Activated naive CD4-positive, alpha-beta T cell treated with anti-CD3 and anti-CD28 coated beads for 36 hours (primary cell): ENCODE measurements at regions not wholly inside any gene's neighbourhood (a gene's known extent, or its start where the extent isn't known, plus 50 kb on each side); places are given as distances from the start of the nearest gene placed in this dataset.
"Not testable (repeated sequence)": the region's sequence is repeated elsewhere in the genome, so short reads cannot be mapped to it uniquely, and the experiment has no call there.

Experiments used
- CTCF ChIA-PET: fragments of 350-600 bp; sonication (Branson Sonifier 250); formaldehyde crosslinking; loops from one replicate; lab custom pipeline; 2021; ENCODE audit warnings: antibody characterized with exemption; lab: Charles Lee
- DNase-seq: peaks from one replicate; pipeline ENCODE4 v3.0.0-alpha.2; 2020
- H3K27ac Mint-ChIP-seq: one replicate; pipeline ENCODE4 v1.8.0; 2021; ENCODE audit warnings: mild to moderate bottlenecking, mixed read lengths
- H3K27me3 Mint-ChIP-seq: one replicate; pipeline ENCODE4 v1.8.0; 2021; ENCODE audit warnings: low read depth, mixed read lengths
- H3K36me3 Mint-ChIP-seq: one replicate; pipeline ENCODE4 v1.8.0; 2021; ENCODE audit warnings: low read depth, mixed read lengths
- H3K4me1 Mint-ChIP-seq: one replicate; pipeline ENCODE4 v1.8.0; 2021; ENCODE audit warnings: low read depth, mixed read lengths
- H3K4me3 Mint-ChIP-seq: one replicate; pipeline ENCODE4 v1.8.0; 2021; ENCODE audit warnings: mild to moderate bottlenecking, moderate library complexity, mixed read lengths
- H3K9me3 Mint-ChIP-seq: one replicate; pipeline ENCODE4 v1.8.0; 2021; ENCODE audit warnings: mixed read lengths
- intact Hi-C: fragments of 100-400 bp; cut with micrococcal nuclease; formaldehyde crosslinking; loops from one replicate; pipeline ENCODE4 v1.15.1; 2023

- H3K4me3 Mint-ChIP-seq, H3K27me3 Mint-ChIP-seq, H3K27ac Mint-ChIP-seq, DNase-seq, CTCF ChIA-PET, H3K36me3 Mint-ChIP-seq, H3K4me1 Mint-ChIP-seq, intact Hi-C loops, H3K9me3 Mint-ChIP-seq: not testable (repeated sequence)
Observed at GRCh38 chr12:131298526-131299369, 345.0 kb downstream of the ADGRD1 start.

GRCh38 chr12:131299370-131299701 lies 345.6 kb downstream of the ADGRD1 start:
- H3K9me3 Mint-ChIP-seq, DNase-seq, H3K4me1 Mint-ChIP-seq, H3K36me3 Mint-ChIP-seq, H3K27ac Mint-ChIP-seq, CTCF ChIA-PET, intact Hi-C loops, H3K4me3 Mint-ChIP-seq, H3K27me3 Mint-ChIP-seq: not testable (repeated sequence)

- H3K27me3 Mint-ChIP-seq, H3K27ac Mint-ChIP-seq, CTCF ChIA-PET, H3K4me1 Mint-ChIP-seq, intact Hi-C loops, H3K4me3 Mint-ChIP-seq, H3K9me3 Mint-ChIP-seq, H3K36me3 Mint-ChIP-seq, DNase-seq: not testable (repeated sequence)
Observed at GRCh38 chr12:131303576-131303975, 349.9 kb downstream of the ADGRD1 start.

DNA sequence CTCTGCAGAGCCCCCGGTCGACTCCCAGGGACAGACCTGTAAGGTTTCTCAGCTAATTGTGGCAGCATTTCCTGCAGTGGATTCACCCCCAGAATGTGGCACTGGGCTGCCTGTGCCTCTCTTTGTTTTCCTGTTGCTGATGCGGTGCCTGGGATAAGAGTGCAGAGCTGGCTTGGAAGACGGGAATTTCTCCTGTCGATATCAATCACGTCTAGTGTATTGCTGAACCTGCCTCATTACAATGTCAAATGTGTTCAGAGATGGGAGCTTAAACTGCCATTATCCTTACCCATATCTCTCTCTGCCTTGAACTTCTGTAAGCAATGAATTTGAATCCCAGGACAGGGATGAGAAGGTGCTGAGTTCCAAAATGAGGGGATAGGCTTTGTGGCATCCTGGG lies 350.9 kb downstream of the ADGRD1 start:
- H3K4me1 Mint-ChIP-seq, H3K27me3 Mint-ChIP-seq, intact Hi-C loops, H3K36me3 Mint-ChIP-seq, H3K4me3 Mint-ChIP-seq, H3K27ac Mint-ChIP-seq, H3K9me3 Mint-ChIP-seq, DNase-seq, CTCF ChIA-PET: not testable (repeated sequence)

- intact Hi-C loops, result loop anchor here (5.0 kb wide), 1 partner anchor 333 kb away; no protein-coding TSS in a partner anchor
- CTCF ChIA-PET, result no interaction called here
Observed at GRCh38 chr12:131309700-131310099, 356.0 kb downstream of the ADGRD1 start.

DNA sequence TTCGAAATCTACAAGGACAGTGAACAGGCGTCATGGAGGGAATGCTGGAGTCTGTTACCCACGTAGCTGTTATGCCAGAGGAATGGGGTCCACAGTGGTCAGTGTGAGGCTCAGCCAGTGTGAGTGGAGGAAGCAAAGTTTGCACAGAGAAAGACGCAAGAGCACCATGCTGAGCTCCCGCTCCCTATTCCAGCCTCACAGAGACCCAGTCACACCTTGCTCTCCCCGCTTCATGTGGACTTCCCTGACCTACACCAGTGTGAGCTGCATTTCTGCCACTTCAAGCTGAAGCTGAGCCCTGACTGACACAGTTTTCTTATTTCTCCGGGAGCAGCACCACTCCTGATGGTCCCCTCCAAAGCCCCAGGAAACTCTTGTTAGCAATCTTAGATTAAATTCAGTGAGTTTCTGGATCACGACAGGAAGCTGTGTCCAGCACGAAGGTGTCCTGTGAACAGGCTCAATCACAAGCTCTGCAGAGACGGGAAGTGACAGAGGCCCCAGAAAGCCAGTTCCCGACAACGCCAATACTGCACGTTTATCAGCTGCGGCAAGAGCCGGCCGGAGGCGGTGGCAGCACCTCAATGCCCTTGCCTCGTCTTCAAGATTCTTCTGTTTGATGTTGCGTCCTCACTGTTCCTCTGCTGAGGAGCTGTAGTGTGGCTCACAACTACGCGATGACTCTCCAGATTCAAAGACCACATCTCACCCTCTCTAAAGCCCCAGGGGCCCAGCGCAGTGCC lies 356.7 kb downstream of the ADGRD1 start:
- H3K4me1 Mint-ChIP-seq, H3K9me3 Mint-ChIP-seq, H3K27ac Mint-ChIP-seq, DNase-seq, CTCF ChIA-PET, H3K36me3 Mint-ChIP-seq, H3K4me3 Mint-ChIP-seq: not testable (repeated sequence)
- intact Hi-C loops, result loop anchor here (5.0 kb wide), 1 partner anchor 332 kb away; no protein-coding TSS in a partner anchor
- H3K27me3 Mint-ChIP-seq, result peaks cover 13% of the 10 kb centered on the region

More at GRCh38 chr12:131309700-131310099, 356.0 kb downstream of the ADGRD1 start:
- DNase-seq, result no peak
- Mint-ChIP-seq H3K36me3 (no peaks in the 10 kb centered on the region), H3K4me3 (no peak overlapping the region), H3K27ac (no peak overlapping the region), H3K27me3 (peaks cover 9% of the 10 kb centered on the region), H3K4me1 (peaks cover 8% of the 10 kb centered on the region), H3K9me3 (no peaks in the 10 kb centered on the region)

DNA sequence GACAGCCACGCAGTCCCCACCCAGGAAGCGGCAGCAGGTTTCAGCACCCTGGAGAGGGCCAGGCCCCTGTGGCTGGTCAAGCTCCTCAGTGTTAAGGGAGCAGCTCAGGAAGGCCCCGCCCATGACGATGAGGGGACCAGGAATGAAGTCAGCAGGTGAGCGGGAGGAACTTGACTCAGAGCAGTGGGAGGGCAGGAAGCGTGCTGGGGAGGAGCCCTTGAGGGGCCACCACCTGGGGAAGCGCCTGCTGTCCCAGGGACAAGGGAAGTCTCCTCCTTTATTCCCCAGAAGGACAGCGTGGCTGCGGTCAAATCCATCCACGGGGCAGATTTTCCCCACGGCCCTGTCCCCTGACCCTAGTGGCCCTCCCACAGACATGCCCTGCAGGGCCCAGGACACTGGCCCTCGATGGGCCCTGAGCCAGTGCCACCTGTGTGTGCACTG lies 357.6 kb downstream of the ADGRD1 start:
- peaks cover 13% of the 10 kb centered on the region for H3K27me3 Mint-ChIP-seq
- peak; percentile 61 for DNase-seq
- H3K4me1 Mint-ChIP-seq, H3K36me3 Mint-ChIP-seq, H3K27ac Mint-ChIP-seq, H3K9me3 Mint-ChIP-seq, H3K4me3 Mint-ChIP-seq, CTCF ChIA-PET: not testable (repeated sequence)
- intact Hi-C loops, result loop anchor here (5.0 kb wide), 1 partner anchor 331 kb away; no protein-coding TSS in a partner anchor

GRCh38 chr12:131311764-131312163 lies 358.1 kb downstream of the ADGRD1 start:
- CTCF ChIA-PET, result no interaction called here
- Mint-ChIP-seq H3K27me3 (peaks cover 16% of the 10 kb centered on the region), H3K4me1 (peaks cover 8% of the 10 kb centered on the region), H3K36me3 (no peaks in the 10 kb centered on the region), H3K4me3 (no peak overlapping the region), H3K9me3 (no peaks in the 10 kb centered on the region), H3K27ac (peak overlapping the region; percentile 5)
- intact Hi-C loops, result loop anchor here (5.0 kb wide), 1 partner anchor 331 kb away; no protein-coding TSS in a partner anchor
- no peak for DNase-seq

- H3K4me3 Mint-ChIP-seq, CTCF ChIA-PET, H3K27ac Mint-ChIP-seq, H3K9me3 Mint-ChIP-seq, H3K4me1 Mint-ChIP-seq, H3K36me3 Mint-ChIP-seq, DNase-seq: not testable (repeated sequence)
- peaks cover 16% of the 10 kb centered on the region for H3K27me3 Mint-ChIP-seq
- intact Hi-C loops, result loop anchor here (5.0 kb wide), 1 partner anchor 330 kb away; no protein-coding TSS in a partner anchor
Observed at GRCh38 chr12:131312382-131312781, 358.7 kb downstream of the ADGRD1 start.

- Mint-ChIP-seq H3K4me1 (peaks cover 8% of the 10 kb centered on the region), H3K4me3 (no peak overlapping the region), H3K36me3 (no peaks in the 10 kb centered on the region), H3K27ac (no peak overlapping the region), H3K27me3 (peaks cover 16% of the 10 kb centered on the region), H3K9me3 (peaks cover 3% of the 10 kb centered on the region)
- CTCF ChIA-PET, result no interaction called here
- DNase-seq, result no peak
- intact Hi-C loops, result loop anchor here (5.0 kb wide), 1 partner anchor 329 kb away; no protein-coding TSS in a partner anchor
Observed at GRCh38 chr12:131312793-131313545, 359.3 kb downstream of the ADGRD1 start.

- CTCF ChIA-PET, result no interaction called here
- Mint-ChIP-seq H3K9me3 (peaks cover 8% of the 10 kb centered on the region), H3K36me3 (no peaks in the 10 kb centered on the region), H3K4me1 (peaks cover 8% of the 10 kb centered on the region), H3K27me3 (peaks cover 16% of the 10 kb centered on the region), H3K27ac (no peak overlapping the region), H3K4me3 (no peak overlapping the region)
- no peak for DNase-seq
- intact Hi-C loops, result loop anchor here (5.0 kb wide), 1 partner anchor 329 kb away; no protein-coding TSS in a partner anchor
Observed at GRCh38 chr12:131313635-131314034, 359.9 kb downstream of the ADGRD1 start.

DNA sequence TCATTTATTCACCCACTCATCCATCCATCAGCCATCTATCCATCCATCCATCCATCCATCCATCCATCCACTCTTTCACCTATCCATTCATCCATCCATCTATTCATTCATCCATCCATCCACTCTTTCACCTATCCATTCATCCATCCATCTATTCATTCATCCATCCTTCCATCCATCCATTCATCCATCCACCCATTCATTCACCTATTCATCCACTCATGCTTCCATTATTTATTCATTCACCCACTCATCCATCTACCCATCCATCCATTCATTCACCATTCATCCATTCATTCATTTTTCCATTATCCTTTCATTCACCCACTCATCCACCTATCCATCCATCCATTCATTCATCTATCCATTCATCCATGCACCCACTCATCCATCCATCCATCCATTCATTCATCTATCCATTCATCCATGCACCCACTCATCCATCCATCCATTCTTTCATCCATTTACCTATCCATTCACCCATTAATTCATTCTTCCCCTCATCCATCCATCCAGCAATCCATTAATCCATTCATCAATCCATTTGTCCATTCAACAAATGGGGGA lies 360.9 kb downstream of the ADGRD1 start:
- CTCF ChIA-PET, result no interaction called here
- DNase-seq, result no peak
- Mint-ChIP-seq H3K4me1 (peaks cover 8% of the 10 kb centered on the region), H3K4me3 (no peak overlapping the region), H3K27me3 (peaks cover 16% of the 10 kb centered on the region), H3K27ac (no peak overlapping the region), H3K36me3 (no peaks in the 10 kb centered on the region), H3K9me3 (peaks cover 13% of the 10 kb centered on the region)
- intact Hi-C loops, result loop anchor here (5.0 kb wide), 1 partner anchor 328 kb away; no protein-coding TSS in a partner anchor
